ENCODE measurements at regions not wholly inside any gene's neighbourhood (a gene's known extent, or its start where the extent isn't known, plus 50 kb on each side); places are given as distances from the start of the nearest gene placed in this dataset.

- DNase-seq, result no peak
- no peaks in the 10 kb centered on the region for H3K9me3 ChIP-seq
- no peak overlapping the region for H3K27ac ChIP-seq
- H3K36me3 ChIP-seq, result no peaks in the 10 kb centered on the region
- TF ChIP-seq CTCF (IDR thresholded peaks at IDR 0.05), result no peak
- intact Hi-C loops (cut with DNase I), result loop anchor here (10.0 kb wide), 1 partner anchor 485 kb away; the partner anchor contains the start of gene KLF4
- H3K9ac ChIP-seq (ENCODE audit: low read depth in 2 of 2, low read length in 2 of 2), result peak overlapping the region in 1 of 2 donors; percentile 12
- H3K4me1 ChIP-seq, result peaks cover under 1% of the 10 kb centered on the region
- no peaks in the 10 kb centered on the region for H3K27me3 ChIP-seq
- no peak overlapping the region for H3K4me3 ChIP-seq
Observed at GRCh38 chr9:107969727-107970126, 480.2 kb upstream of the KLF4 start.

DNA sequence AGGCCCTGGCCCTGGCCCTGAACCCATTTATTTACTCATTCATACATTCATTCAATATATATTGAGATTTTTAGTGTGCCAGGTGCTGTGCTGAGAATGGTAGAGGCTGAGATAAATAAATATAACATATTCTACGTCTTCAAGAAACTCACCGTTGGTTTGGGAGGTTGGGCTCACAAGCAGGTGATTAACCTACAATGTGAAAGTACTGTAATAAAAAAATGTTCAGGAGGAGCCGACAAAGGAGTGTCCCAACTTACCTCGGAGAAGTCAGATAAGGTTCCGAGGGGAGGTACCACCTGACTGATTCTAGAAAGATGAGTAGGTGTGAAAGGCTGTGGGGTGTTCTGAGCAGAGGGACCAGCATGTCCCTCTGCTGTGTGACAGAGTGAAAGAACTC is 479.6 kb upstream of the KLF4 start:
- intact Hi-C loops (cut with DNase I), result no loop called here
- H3K9me3 ChIP-seq, result no peaks in the 10 kb centered on the region
- peak; percentile 61 for DNase-seq
- no peak for TF ChIP-seq CTCF (IDR thresholded peaks at IDR 0.05)
- H3K4me1 ChIP-seq, result no peaks in the 10 kb centered on the region
- H3K4me3 ChIP-seq, result no peak overlapping the region
- no peak overlapping the region for H3K27ac ChIP-seq
- H3K9ac ChIP-seq (ENCODE audit: low read depth in 2 of 2, low read length in 2 of 2), result no peak overlapping the region
- H3K27me3 ChIP-seq, result no peaks in the 10 kb centered on the region
- no peaks in the 10 kb centered on the region for H3K36me3 ChIP-seq

DNA sequence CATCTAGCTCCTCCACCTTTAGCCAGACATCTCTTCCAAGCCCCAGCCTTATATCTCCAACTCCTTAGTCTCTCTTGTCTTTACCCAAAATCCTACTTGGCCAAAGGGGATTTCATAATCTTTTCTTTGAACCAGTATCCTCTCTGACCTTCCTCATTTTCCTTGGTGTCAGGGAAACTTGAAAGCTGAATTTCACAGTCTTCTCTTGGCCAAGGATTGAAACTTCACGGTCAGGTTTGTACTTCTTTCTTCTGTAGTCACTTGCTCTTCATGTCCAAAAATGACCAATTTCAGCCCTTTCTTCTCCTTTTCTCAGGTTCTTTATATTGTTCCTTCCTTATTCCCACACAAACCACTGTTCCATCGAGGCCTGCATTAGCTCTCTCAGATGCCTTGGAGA is 473.7 kb upstream of the KLF4 start:
- no peak for DNase-seq
- intact Hi-C loops (cut with DNase I), result no loop called here
- Histone ChIP-seq H3K4me1 (no peaks in the 10 kb centered on the region), H3K27me3 (no peaks in the 10 kb centered on the region), H3K36me3 (no peaks in the 10 kb centered on the region), H3K4me3 (no peak overlapping the region), H3K27ac (no peak overlapping the region), H3K9ac (ENCODE audit: low read depth in 2 of 2, low read length in 2 of 2) (no peak overlapping the region), H3K9me3 (no peaks in the 10 kb centered on the region)
- no peak for TF ChIP-seq CTCF (IDR thresholded peaks at IDR 0.05)

DNA sequence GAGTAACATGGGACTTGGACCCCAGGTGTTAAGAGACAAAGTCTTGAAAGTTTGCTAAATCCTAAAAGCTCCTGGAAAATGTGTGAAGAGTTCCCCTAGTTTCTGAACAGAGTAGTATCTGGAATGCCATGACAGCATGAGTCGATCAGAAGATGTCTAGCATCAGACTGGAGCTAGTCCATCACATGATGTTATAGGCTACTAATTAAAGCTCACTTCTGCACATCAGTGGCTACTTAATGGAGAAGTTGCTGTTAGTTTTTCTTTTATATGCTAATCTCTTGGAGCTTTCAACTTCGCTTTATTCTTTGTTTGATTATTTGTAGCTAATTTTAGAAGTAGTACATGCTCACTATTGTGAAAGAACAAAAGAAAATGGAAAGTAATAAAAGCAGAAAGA is 471.3 kb upstream of the KLF4 start:
- no peak for TF ChIP-seq CTCF (IDR thresholded peaks at IDR 0.05)
- H3K4me3 ChIP-seq, result no peak overlapping the region
- H3K9me3 ChIP-seq, result no peaks in the 10 kb centered on the region
- no peaks in the 10 kb centered on the region for H3K27me3 ChIP-seq
- H3K36me3 ChIP-seq, result no peaks in the 10 kb centered on the region
- H3K9ac ChIP-seq (ENCODE audit: low read depth in 2 of 2, low read length in 2 of 2), result no peak overlapping the region
- H3K4me1 ChIP-seq, result no peaks in the 10 kb centered on the region
- intact Hi-C loops (cut with DNase I), result no loop called here
- DNase-seq, result no peak
- H3K27ac ChIP-seq, result no peak overlapping the region

DNA sequence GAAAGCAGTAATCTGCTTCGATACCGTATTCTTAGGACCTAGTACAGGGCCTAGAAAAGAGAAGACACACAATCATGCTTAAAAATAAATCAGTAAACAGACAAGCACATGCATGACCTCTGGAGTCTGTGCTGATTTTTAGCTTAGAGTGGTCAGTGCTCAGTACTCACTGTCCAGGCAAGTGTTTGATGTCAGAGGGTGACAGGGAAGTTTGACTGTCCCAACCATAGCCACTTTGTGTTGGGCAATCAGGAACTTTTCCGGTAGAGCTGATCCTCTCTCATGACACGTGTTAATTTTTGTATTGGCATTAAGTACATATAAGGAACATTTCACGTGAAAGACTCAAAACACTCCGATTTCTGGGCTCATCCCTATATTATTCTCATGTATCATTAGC is 464.7 kb upstream of the KLF4 start:
- no peak for TF ChIP-seq CTCF (IDR thresholded peaks at IDR 0.05)
- Histone ChIP-seq H3K9me3 (no peaks in the 10 kb centered on the region), H3K4me1 (no peaks in the 10 kb centered on the region), H3K4me3 (no peak overlapping the region), H3K27me3 (no peaks in the 10 kb centered on the region), H3K9ac (ENCODE audit: low read depth in 2 of 2, low read length in 2 of 2) (no peak overlapping the region), H3K27ac (no peak overlapping the region), H3K36me3 (no peaks in the 10 kb centered on the region)
- intact Hi-C loops (cut with DNase I), result no loop called here
- DNase-seq, result no peak
